ENCODE measurements at regions not wholly inside any gene's neighbourhood (a gene's known extent, or its start where the extent isn't known, plus 50 kb on each side); places are given as distances from the start of the nearest gene placed in this dataset.

GRCh38 chr5:135279328-135279727, 119.7 kb downstream of the MACROH2A1 start:
- DNase-seq (ENCODE audit: low read depth) = no peak
- no peak for TF ChIP-seq CTCF (IDR thresholded peaks at IDR 0.05; ENCODE audit: low read depth, low read length, missing control alignments)
- no peak overlapping the region for H3K4me3 ChIP-seq (ENCODE audit: low read depth, low read length)

- no peak for TF ChIP-seq CTCF (IDR thresholded peaks at IDR 0.05; ENCODE audit: low read depth, low read length, missing control alignments)
Measured at GRCh38 chr5:135276151-135276550, 122.9 kb downstream of the MACROH2A1 start.

GRCh38 chr5:135273212-135273611, 125.8 kb downstream of the MACROH2A1 start:
- no peak overlapping the region for H3K4me3 ChIP-seq (ENCODE audit: low read depth, low read length)
- no peak for TF ChIP-seq CTCF (IDR thresholded peaks at IDR 0.05; ENCODE audit: low read depth, low read length, missing control alignments)
- DNase-seq (ENCODE audit: low read depth) = no peak

More at GRCh38 chr5:135276151-135276550, 122.9 kb downstream of the MACROH2A1 start:
- H3K4me3 ChIP-seq (ENCODE audit: low read depth, low read length) = no peak overlapping the region
- DNase-seq (ENCODE audit: low read depth) = no peak

- TF ChIP-seq CTCF (IDR thresholded peaks at IDR 0.05; ENCODE audit: low read depth, low read length, missing control alignments) = no peak
Measured at GRCh38 chr5:135272311-135272805, 126.7 kb downstream of the MACROH2A1 start.

GRCh38 chr5:135271533-135272310, 127.3 kb downstream of the MACROH2A1 start:
- TF ChIP-seq CTCF (IDR thresholded peaks at IDR 0.05; ENCODE audit: low read depth, low read length, missing control alignments) = no peak
- H3K4me3 ChIP-seq (ENCODE audit: low read depth, low read length) = no peak overlapping the region
- DNase-seq (ENCODE audit: low read depth) = no peak

More at GRCh38 chr5:135272311-135272805, 126.7 kb downstream of the MACROH2A1 start:
- DNase-seq (ENCODE audit: low read depth) = no peak
- H3K4me3 ChIP-seq (ENCODE audit: low read depth, low read length) = no peak overlapping the region

GRCh38 chr5:135269931-135270421, 129.1 kb downstream of the MACROH2A1 start:
- TF ChIP-seq CTCF (IDR thresholded peaks at IDR 0.05; ENCODE audit: low read depth, low read length, missing control alignments) = no peak
- DNase-seq (ENCODE audit: low read depth) = no peak
- no peak overlapping the region for H3K4me3 ChIP-seq (ENCODE audit: low read depth, low read length)
